NOMO-1 treated with dmso at 0.1 percent for 144 hours (cell line): ENCODE measurements at regions not wholly inside any gene's neighbourhood (a gene's known extent, or its start where the extent isn't known, plus 50 kb on each side); places are given as distances from the start of the nearest gene placed in this dataset.
"Not testable (repeated sequence)": the region's sequence is repeated elsewhere in the genome, so short reads cannot be mapped to it uniquely, and the experiment has no call there.

Experiments
- DNase-seq: peaks from one replicate; lab custom pipeline; 2025; ENCODE audit not compliant: unreplicated experiment; lab: John Stamatoyannopoulos, UW

GRCh38 chr5:116880150-116880549 lies 305.5 kb upstream of the SEMA6A start:
- no peak for DNase-seq

DNA sequence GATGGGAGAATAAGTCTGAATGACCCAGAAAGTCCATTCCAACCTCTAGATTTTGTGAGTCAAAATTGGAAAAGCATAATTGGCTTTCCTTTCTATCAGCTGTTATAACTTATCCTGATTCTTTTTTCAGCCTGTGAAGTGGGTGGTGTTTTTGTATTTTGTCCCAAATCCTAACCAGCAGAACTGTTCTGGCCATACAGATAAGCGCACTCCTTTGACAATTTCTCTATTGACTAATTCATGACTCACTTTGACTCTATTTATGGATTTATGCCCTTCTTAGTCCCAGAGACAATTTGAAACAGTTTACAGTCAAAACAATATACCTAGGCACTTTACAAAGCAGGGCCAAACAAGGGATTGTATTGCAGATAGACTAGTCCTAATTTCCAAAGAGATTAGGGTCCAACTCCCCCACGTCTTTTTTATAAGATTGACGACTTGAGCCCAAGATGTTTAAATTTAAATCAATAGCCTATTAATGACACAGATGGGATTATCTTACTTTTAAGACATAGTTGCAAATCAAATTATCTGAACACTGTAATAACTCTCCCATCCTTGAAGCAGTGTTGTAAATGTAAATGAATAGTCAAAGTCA lies 301.7 kb upstream of the SEMA6A start:
- no peak for DNase-seq

GRCh38 chr5:116872986-116873385 lies 298.4 kb upstream of the SEMA6A start:
- no peak for DNase-seq

- DNase-seq = no peak
These were observed 297.9 kb upstream of the SEMA6A start for GRCh38 chr5:116872486-116872885.

DNA sequence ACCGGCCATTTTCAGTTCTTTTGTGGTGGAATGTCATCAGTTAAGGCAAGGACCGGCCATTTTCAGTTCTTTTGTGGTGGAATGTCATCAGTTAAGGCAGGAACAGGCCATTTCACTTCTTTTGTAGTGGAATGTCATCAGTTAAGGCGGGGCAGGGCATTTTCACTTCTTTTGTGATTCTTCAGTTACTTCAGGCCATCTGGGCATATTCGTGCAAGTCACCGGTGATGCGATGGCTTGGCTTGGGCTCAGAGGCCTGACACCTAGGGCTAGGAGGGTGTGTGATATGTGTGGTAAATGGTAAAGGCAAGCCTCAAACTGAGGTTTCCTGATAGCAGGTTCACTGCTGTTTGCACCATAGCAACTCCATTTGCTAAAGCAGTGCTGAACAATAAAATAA lies 293.2 kb upstream of the SEMA6A start:
- not testable (repeated sequence) for DNase-seq

GRCh38 chr5:116865651-116866050 lies 291.0 kb upstream of the SEMA6A start:
- DNase-seq = no peak

DNA sequence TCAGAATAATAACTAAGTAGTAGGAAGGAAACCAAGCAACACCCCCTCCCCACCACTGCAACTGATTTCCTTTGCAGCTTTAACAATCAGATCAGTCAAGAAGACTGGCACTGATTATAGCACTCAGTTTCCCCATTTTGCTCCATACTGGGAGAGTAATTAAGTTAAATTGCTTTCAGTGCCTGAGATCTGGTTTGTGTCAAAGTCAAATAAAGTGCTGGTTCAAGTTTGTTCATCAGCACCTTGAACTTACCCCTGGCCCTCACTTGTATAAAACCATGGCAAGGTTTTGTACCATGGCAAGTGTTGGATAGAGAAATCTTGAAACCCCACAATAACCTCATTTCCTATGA lies 290.2 kb upstream of the SEMA6A start:
- DNase-seq = no peak

DNA sequence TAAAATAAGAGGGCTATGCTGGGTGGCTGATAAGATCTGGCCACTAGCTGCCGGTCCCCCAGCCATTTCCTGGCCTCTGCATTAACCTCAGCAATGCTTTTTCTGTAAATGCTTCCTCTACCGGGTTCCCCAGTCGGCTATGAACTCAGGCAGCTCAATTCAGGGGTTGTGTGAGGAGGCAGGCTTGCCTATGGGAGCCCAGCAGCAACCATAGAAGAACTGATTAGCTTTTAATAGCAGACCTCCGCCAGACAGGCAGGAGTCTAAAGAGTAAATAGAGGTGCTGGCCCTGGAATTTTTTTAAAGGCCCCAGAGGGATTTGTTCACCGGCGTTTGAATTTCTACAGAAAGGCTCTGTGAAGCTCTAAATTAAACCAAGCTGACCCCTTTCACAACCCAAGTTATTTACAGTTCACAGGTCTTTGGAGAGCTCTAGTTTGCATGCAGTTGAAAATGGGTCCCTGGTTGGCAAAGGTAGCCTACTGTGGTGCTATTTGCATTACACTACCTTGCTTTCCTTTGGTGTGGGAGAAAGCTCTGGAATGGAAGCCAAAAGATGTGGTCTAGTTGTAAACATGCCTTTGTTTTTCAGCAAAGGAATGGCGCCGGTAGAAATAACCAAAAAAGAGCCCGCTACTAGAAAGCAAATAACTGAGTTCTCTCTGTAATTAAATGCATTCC lies 289.7 kb upstream of the SEMA6A start:
- DNase-seq = no peak

DNA sequence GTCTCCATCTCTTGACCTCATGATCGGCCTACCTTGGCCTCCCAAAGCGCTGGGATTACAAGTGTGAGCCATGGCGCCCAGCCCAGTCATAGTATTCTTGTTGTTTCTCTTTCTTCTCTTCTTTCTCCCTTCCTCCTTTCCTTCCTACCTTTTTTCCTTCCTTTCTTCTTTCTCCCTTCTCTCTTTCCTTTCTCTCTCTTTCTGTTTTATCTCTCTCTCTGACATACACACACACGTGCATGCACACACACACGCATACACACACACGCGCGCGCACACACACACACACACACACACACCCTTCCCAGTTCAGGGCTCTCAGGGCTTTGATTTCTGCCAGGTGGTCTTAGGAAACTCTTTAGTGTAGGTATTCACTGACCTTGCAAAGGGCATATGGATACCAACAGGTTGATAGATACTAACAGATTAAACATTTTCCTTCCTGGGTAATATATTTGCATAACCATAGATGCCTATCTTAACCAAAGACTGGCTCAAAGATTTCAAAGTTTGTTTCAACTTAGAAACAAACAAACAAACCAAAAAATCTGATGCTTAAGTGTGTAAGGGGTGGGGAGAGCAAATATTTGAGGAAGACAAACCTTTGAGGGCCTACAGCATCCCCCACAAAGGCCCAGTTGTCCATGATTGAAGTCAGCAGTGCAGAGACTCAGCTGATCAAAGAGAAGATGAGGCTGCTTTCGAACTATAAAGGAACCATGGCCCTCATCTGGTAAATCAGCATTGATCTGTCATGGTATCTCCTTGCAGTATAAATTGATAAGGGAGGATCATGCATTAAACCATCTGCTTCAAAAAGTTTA lies 288.2 kb upstream of the SEMA6A start:
- DNase-seq = no peak

- DNase-seq = no peak
These were observed 287.0 kb upstream of the SEMA6A start for GRCh38 chr5:116861666-116862065.

- no peak for DNase-seq
These were observed 286.5 kb upstream of the SEMA6A start for GRCh38 chr5:116861097-116861496.

DNA sequence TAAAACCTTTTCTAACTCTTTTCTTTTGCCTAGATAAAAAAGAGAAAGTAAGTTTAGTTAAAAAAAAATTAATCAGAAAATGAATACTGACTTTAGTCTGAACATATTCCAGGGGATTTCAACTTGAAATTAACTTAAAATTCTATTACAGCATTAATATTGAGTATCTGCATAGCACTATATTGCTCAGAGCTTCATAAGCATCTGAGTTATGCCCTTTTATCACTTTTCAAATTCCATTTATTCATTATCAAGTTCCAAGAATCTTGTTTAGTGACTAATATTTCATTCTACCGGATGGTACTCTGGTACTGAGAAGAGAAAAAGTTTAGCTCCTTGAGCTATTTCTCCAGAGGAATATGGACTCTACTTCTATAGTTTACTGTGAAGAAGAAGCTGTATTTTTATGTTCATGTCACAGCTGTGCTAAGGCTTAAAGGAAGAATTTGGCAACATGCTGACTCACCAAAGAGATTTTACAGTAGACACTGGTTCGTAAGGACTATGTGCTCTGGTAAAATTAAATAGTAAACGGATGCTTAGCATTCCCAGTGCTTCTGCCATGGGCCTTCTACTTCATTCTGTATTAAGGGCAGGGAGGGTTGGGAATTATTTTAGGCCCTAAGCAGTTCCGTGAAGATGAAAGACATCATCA lies 285.2 kb upstream of the SEMA6A start:
- DNase-seq = no peak

- no peak for DNase-seq
These were observed 284.2 kb upstream of the SEMA6A start for GRCh38 chr5:116858705-116859333.

- not testable (repeated sequence) for DNase-seq
These were observed 283.4 kb upstream of the SEMA6A start for GRCh38 chr5:116858020-116858419.

- DNase-seq = no peak
These were observed 281.6 kb upstream of the SEMA6A start for GRCh38 chr5:116856271-116856670.

DNA sequence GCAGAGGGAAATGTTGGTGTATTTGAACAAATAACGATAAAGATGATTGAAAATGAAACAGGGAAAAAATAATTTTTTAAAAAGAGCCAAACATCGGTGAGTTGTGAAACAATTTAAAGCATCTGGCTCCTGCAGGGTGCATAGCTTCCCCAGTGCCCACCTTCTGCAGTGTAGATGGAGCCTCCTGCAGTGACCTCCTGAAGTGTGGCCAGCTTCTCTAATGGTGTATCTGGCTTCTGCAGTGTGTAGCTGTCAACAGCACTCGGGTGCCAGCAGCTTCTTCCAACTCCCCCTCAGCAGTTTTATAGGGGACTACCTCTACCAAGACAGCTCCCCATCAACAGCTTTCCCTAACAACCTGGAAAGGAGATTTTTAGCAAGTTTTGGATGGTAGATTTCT lies 279.4 kb upstream of the SEMA6A start:
- DNase-seq = no peak

DNA sequence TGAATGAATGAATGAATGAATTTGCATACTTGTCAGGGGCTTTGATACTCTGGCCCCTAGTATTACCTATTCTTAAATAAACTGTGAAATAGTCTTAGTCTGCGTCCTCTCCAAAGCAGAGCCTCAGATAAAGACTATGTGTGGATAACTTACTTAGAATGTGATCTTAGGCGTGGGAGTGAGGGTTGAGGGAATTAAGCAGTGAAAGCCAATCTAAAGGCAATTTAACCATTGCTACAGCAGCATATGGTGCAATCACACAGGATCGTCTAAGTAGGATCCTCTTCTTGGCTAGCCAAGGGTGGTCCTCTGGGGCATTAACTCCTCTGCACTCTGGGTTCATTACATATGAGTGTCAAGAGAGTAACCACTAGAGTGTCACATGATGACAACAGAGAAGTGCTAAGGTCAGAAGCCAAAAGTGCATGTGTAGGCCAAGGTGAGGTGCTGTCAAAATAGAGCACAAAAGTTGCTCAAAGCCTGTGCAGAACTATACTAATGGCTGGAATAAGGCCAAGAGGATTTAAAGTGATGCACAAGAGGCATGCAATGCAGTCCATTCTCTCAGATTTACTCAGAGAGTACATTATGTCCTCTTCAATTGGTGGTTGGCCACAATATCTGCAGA lies 274.4 kb upstream of the SEMA6A start:
- DNase-seq = no peak

DNA sequence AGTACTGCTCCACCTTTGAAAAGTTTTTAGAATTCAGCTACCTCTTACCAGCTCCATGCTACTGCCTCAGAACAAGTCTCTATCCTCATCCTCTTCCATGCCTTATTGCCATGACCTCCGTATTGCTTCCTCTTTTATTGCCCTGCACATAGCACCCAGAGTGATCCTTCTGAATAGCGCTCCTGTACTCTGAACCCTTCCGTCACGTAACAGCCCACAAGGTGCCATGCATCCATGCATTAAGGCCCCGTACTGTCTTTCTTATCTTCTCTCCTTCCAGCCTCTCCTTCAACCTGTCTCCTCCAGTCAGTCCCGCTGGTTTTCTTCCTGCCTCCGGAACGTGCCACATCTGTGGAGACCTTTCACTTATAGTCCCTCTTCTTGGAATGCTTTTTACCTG lies 273.3 kb upstream of the SEMA6A start:
- DNase-seq = no peak

GRCh38 chr5:116844015-116844414 lies 269.4 kb upstream of the SEMA6A start:
- no peak for DNase-seq

DNA sequence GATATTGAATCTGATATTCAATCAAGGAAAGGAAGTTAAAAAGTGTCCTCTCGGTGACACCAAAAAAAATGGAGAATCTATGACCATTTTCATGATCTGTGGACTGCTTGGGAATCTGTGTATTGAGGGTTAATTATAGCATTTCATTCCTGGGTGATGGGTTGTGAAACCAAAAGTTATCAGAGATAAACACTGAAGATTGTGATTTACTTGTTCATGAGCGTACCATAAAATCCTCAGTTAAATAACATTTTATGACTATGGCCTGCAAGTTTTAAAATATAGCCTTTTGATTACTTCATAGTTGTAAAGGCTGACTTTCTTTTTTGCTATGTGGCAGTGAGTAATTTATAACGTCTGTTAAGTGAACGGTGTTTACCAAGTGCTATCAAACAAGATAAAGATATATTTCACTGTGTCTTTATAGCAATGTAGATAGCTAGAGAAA lies 267.9 kb upstream of the SEMA6A start:
- no peak for DNase-seq

GRCh38 chr5:116841734-116842133 lies 267.1 kb upstream of the SEMA6A start:
- DNase-seq = no peak
